ENCODE measurements at regions not wholly inside any gene's neighbourhood (a gene's known extent, or its start where the extent isn't known, plus 50 kb on each side); places are given as distances from the start of the nearest gene placed in this dataset.

DNA sequence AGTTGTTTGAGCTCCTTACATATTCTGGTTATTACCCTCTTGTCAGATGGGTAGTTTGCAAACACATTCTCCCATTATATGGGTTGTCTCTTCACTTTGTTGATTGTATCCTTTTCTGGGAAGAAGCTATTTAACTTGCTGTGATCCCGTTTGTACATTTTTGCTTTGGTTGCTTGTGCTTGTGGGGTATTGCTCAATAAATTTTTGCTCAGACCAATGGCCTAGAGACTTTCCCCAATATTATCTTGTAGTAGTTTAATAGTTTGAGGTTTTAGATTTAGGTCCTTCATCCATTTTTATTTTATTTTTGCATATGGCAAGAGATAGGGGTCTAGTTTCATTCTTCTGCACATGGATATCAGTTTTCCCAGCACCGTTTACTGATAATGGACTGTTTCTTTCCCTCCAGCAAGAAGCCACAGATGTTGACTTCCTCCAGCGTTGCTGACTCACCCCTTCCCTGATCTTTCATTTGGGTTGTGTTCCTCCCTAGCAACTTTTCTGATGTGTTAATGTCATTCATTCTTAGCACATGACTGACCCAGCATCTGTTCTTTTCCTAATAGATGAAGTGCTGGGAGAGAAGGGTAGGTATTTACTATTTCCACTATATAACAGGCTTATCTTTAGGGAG is 166.7 kb upstream of the SGO1 start:
- WGBS, 5 donors: 44 to 54% (median 45%) methylated on average over 3 of the region's 3 CpGs
- Histone ChIP-seq H3K27me3 (no peaks in the 10 kb centered on the region), H3K36me3 (no peaks in the 10 kb centered on the region), H3K4me1 (no peaks in the 10 kb centered on the region), H3K9me3 (no peaks in the 10 kb centered on the region), H3K27ac (no peak overlapping the region), H3K4me3 (no peak overlapping the region)
- DNase-seq: no peak
- intact Hi-C loops (cut with DNase I; ENCODE audit: low total_unique reads): no loop called here
- no peak for TF ChIP-seq POLR2AphosphoS5 (IDR thresholded peaks at IDR 0.05)
- no peak for TF ChIP-seq EP300 (IDR thresholded peaks at IDR 0.05)
- TF ChIP-seq, protein P1, sequence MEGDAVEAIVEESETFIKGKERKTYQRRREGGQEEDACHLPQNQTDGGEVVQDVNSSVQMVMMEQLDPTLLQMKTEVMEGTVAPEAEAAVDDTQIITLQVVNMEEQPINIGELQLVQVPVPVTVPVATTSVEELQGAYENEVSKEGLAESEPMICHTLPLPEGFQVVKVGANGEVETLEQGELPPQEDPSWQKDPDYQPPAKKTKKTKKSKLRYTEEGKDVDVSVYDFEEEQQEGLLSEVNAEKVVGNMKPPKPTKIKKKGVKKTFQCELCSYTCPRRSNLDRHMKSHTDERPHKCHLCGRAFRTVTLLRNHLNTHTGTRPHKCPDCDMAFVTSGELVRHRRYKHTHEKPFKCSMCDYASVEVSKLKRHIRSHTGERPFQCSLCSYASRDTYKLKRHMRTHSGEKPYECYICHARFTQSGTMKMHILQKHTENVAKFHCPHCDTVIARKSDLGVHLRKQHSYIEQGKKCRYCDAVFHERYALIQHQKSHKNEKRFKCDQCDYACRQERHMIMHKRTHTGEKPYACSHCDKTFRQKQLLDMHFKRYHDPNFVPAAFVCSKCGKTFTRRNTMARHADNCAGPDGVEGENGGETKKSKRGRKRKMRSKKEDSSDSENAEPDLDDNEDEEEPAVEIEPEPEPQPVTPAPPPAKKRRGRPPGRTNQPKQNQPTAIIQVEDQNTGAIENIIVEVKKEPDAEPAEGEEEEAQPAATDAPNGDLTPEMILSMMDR (IDR thresholded peaks at IDR 0.05): no peak
- no peak for TF ChIP-seq POLR2A (IDR thresholded peaks at IDR 0.05)

DNA sequence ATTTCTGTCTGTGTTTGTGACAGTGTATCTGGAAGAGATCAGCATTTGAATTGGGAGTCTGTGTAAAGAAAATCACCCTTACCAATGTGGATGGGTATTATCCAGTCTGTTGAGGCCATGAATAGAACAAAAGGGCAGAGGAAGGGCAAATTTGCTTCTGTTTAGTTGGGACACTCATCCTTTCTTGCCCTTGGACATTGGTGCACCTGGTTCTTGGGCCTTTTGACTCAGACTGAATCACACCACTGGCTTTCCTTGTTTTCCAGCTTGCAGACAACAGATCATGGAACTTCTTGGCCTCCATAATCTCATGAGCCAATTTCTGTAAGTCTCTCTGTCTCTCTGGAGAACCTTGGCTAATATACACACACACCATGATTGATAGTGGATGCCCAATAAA is 164.4 kb upstream of the SGO1 start:
- TF ChIP-seq POLR2A (IDR thresholded peaks at IDR 0.05): no peak
- TF ChIP-seq POLR2AphosphoS5 (IDR thresholded peaks at IDR 0.05): no peak
- TF ChIP-seq, protein P1 (IDR thresholded peaks at IDR 0.05): no peak
- no peak for TF ChIP-seq EP300 (IDR thresholded peaks at IDR 0.05)
- no peak overlapping the region for H3K27ac ChIP-seq
- no peaks in the 10 kb centered on the region for H3K27me3 ChIP-seq
- no peaks in the 10 kb centered on the region for H3K4me1 ChIP-seq
- no peak for DNase-seq
- intact Hi-C loops (cut with DNase I; ENCODE audit: low total_unique reads): no loop called here
- no peaks in the 10 kb centered on the region for H3K9me3 ChIP-seq
- no peaks in the 10 kb centered on the region for H3K36me3 ChIP-seq
- H3K4me3 ChIP-seq: no peak overlapping the region

DNA sequence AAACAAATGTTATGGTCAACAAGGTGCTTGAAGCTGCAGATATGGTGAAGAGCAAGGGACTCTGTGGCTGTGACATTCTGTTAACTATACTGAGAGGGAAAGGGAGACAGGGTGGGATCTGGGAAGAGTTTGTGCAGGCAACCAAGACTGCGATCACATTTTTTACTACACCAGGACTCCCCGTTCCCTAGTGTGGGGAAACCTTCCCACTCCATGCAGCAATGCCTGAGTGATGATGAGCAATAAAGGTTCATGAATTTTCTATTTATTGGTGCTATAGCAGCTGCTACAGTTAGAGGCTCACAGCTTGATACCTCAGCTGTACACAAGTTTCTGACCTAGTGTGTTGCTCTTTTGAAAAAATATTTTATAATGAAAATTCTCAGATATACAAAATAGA is 160.9 kb upstream of the SGO1 start:
- Histone ChIP-seq H3K9me3 (no peaks in the 10 kb centered on the region), H3K27ac (no peak overlapping the region), H3K4me3 (no peak overlapping the region), H3K4me1 (no peaks in the 10 kb centered on the region), H3K27me3 (no peaks in the 10 kb centered on the region), H3K36me3 (no peaks in the 10 kb centered on the region)
- WGBS, 5 donors: 81 to 98% (median 93%) methylated on average over 2 of the region's 2 CpGs
- intact Hi-C loops (cut with DNase I; ENCODE audit: low total_unique reads): no loop called here
- TF ChIP-seq, protein P1 (IDR thresholded peaks at IDR 0.05): no peak
- TF ChIP-seq POLR2AphosphoS5 (IDR thresholded peaks at IDR 0.05) (no peak), POLR2A (IDR thresholded peaks at IDR 0.05) (no peak), EP300 (IDR thresholded peaks at IDR 0.05) (no peak)
- DNase-seq: no peak

DNA sequence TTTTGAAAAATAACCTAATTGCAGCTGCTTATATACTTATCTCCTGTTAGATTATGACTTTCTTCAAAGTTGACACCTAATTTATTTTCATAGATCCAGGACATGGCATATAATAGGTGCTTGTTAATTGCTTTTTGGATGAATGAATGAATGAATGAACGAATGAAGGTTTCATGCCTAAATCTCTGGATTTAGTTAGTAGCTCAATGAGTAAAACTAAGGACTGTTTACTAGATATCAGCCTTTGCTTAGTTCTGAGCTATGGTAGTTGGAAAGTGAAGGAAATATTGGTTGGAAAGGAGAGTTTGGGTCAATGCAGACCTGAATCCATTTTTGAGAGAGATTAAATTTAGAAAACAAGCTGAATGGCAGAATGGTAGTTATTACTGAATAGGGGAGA is 160.4 kb upstream of the SGO1 start:
- no peak for DNase-seq
- Histone ChIP-seq H3K27me3 (no peaks in the 10 kb centered on the region), H3K36me3 (no peaks in the 10 kb centered on the region), H3K4me1 (no peaks in the 10 kb centered on the region), H3K4me3 (no peak overlapping the region), H3K27ac (no peak overlapping the region), H3K9me3 (no peaks in the 10 kb centered on the region)
- no peak for TF ChIP-seq POLR2AphosphoS5 (IDR thresholded peaks at IDR 0.05)
- TF ChIP-seq POLR2A (IDR thresholded peaks at IDR 0.05): no peak
- TF ChIP-seq, protein P1 (IDR thresholded peaks at IDR 0.05): no peak
- TF ChIP-seq EP300 (IDR thresholded peaks at IDR 0.05): no peak
- 61 to 85% (median 71%) methylated on average over 1 of the region's 1 CpG for WGBS, 5 donors
- intact Hi-C loops (cut with DNase I; ENCODE audit: low total_unique reads): no loop called here
